Testis (tissue), 2 donors: ENCODE measurements at regions not wholly inside any gene's neighbourhood (a gene's known extent, or its start where the extent isn't known, plus 50 kb on each side); places are given as distances from the start of the nearest gene placed in this dataset.
"Not testable (repeated sequence)": the region's sequence is repeated elsewhere in the genome, so short reads cannot be mapped to it uniquely, and the experiment has no call there.

Source experiments
- CTCF ChIP-seq, 3 experiments: fragments of 450-650 bp in 2 of 3; fragments of 200-600 bp in 1 of 3; sonication (generic) in 1 of 3; IDR thresholded peaks; one replicate each; pipeline ENCODE4 v1.5.1; 2016 to 2019; ENCODE audit warnings: antibody characterized with exemption in 3 of 3, mild to moderate bottlenecking in 2 of 3, moderate library complexity in 1 of 3
- POLR2A ChIP-seq: fragments of 450-650 bp; IDR thresholded peaks from one replicate; pipeline ENCODE4 v1.6.1; 2017; ENCODE audit warnings: antibody characterized with exemption, mild to moderate bottlenecking, moderate library complexity

GRCh38 chr18:10134749-10135148 is 220.9 kb downstream of the VAPA start:
- TF ChIP-seq CTCF (IDR thresholded peaks at IDR 0.05); POLR2A: not testable (repeated sequence)
